Stimulated activated CD4-positive, alpha-beta T cell treated with anti-CD3 and anti-CD28 coated beads, Interleukin-2, amount 100 ng/mL, for 48 hours (primary cell): ENCODE measurements at regions not wholly inside any gene's neighbourhood (a gene's known extent, or its start where the extent isn't known, plus 50 kb on each side); places are given as distances from the start of the nearest gene placed in this dataset.

Experiments used
- DNase-seq, 2 donors: peaks; one replicate each; pipeline ENCODE4 v3.0.0-alpha.2; 2020

DNA sequence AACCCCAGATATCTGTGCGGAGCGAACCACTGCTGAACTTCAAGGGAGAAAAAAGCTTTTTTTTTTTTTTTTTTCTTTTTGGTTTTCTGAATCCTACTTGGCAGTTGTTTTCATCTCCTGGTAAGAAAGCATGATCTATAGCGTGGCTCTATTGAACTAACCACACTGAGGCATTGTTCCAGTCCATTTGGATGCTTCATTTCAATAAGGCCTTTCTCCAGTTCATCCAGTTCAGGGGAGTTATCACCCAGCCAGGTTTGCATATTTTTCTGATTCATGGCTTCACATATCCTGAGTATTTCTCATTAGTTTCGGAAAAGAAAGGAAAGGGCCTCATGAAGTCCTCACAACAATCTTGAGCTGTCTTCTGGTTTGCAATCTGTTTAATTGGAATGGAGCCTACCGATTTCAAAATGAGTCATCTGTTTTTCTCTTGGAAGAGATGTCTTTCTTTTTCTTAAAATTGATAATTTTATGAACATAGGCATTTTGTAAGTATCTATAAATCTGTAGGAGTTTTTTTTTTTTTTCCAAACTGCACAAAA, 93.1 kb upstream of the STEAP4 start:
- DNase-seq, result no peak

- no peak for DNase-seq
These were observed 92.3 kb upstream of the STEAP4 start for GRCh38 chr7:88399036-88399435.

GRCh38 chr7:88398459-88398858, 91.8 kb upstream of the STEAP4 start:
- no peak for DNase-seq

DNA sequence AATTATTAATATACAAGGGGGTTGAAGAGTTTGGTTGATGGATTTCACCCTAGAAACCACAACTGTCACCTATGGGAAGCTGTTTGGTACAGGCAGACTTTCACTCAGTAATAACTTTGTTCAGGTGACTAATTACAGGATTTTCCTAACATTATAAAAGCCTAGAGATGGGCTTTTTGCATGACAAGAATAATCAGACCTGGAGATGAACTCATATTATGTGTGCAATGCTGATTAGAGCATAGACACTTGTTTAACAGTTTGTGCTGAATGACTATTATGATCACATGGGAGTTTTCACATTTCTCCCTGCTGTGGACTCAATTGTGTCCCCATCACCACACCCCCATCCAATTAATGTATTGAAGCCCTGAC, 90.2 kb upstream of the STEAP4 start:
- DNase-seq, result no peak

DNA sequence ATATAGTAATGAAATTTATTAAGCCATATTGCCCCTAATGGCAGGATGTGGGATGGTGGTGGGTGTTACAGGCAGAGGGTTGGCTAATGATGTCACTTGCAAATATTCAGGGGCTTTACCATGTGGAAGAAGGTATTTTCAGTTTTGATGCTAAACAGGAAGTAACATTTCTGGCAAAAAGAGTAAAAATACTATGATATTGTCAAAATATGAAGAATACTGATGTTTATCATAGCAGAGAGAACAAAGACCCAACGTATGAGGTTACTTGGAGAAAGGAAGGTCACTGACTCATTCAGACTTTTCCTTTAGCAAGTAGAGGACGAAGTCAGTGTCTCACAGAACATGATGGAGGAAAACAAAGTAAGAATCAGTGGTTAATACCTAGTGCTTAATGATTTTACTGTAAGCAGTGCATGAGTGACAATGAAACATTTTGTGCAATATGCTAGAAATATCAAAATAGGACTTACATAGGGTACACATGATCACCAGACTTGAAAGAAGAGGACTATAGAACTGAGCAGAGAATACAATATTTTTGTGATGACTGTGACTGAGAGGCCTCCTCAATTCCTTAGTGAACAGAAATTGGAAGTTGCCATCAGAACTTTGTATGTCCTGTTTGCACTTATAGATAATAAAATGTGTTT, 89.7 kb upstream of the STEAP4 start:
- no peak for DNase-seq

GRCh38 chr7:88395715-88396114, 89.0 kb upstream of the STEAP4 start:
- no peak for DNase-seq

DNA sequence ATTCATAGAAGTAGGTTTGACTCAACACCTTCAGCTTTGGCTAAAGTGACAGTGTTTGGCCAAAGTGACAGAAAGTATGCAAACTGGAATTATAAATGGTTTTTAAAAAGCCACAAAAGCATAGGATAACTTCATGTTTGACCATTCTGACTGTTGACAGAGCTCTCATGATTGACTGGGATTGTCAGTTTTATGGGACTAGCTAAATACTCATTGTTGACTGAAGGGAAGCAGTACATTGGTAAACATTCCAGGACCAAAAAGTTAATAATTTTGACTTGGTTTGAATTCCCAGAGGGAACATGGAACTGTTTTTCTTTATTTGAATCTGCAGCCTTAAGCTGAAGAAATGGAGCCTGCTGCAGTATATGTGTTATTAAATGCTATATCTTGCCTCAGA, 84.6 kb upstream of the STEAP4 start:
- no peak for DNase-seq

GRCh38 chr7:88387368-88387767, 80.7 kb upstream of the STEAP4 start:
- no peak for DNase-seq

GRCh38 chr7:88386665-88387156, 80.0 kb upstream of the STEAP4 start:
- no peak for DNase-seq

- no peak for DNase-seq
These were observed 70.7 kb upstream of the STEAP4 start for GRCh38 chr7:88377434-88377833.

- no peak for DNase-seq
These were observed 62.0 kb upstream of the STEAP4 start for GRCh38 chr7:88368686-88369085.

DNA sequence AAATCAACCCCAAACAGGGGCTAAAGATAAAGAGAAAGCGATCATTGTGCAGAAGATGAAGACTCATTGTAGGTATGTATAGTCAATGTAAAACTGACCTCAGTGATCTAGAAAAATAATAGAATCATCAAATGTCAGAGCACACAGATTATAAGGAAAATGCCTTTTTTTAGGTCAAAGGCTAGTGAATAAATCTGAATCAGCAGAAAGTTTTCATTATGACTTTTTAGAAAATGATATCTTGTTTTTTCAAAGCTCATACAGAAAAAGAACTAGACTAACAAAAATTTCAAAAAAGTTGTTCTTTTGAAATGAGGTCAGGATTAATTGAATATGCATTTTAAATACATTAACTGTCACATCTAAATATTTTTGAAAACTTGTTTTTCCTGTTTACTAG, 60.2 kb upstream of the STEAP4 start:
- DNase-seq, result no peak

DNA sequence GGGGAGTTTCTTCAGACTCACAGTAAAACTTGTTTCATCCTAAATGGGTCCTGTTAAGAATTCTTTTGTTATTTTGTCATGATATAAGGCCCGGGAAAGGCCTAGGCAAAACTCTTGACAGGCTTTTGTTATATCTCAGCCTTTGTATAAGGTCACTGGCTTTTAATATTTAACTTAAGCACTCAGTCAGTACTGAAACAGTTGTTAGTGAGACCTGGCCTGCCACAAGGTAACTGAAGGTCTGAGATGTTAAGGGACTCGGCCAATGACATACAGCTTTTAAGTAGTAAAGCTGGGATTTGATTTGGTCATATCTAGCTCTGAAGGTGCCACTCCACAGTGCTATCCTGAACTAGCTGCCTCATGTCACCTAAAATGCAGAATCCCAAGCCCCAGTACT, 57.2 kb upstream of the STEAP4 start:
- DNase-seq, result no peak

DNA sequence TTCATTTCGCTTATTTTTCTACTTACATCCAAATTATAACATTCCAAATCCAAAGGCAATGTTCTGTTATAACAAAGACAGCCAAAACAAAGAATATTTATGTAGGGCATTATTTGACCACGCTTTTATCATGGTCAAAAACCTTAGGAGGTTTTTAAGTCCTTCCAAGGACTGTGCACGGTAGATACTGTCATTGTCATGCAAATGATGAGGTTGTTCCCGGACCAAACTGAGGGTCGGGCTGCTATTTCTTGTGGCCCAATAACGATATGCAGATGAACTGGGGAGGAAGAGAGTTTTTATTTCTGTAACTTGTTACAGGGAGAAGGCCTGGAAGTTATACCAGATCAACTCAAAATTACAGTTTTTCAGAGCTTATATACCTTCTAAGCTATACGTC, 56.6 kb upstream of the STEAP4 start:
- DNase-seq, result no peak

DNA sequence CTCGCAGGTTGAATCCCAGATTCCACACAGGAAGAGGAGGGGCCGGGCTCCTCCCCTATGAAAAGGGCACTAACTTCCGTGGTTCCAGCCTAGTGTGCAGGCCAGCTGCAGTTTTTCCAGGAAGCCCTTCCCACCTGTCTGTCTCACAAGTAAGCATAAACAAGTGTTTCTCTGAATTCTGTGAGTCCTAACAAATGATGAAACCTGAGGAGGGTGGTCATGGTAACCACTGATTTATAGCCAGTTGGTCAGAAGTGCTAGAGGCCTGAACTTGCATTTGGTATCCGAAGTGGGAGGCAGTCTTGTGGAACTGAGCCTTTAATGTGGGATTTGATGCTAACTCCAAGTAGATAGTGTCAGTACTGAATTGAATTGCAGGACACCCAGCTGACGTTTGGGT, 54.7 kb upstream of the STEAP4 start:
- no peak for DNase-seq

DNA sequence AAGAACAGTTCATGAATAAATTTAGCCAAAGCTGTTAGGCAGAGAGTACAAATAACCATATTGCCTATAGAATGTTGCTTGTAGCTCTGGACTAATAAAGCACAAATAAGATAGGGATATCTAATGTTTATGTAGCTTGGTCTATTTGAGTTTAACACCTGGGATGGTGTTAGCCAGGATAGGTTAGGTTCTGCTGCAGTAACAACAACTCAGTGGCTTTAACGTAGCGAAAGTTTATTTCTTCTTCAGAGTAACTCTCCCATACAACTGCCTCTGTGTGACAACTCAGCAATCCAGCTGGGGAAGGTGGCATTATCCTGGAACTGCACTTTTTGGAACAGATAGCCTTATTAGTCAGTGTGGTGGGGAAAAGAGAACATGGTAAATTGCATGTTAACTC, 52.2 kb upstream of the STEAP4 start:
- DNase-seq, result no peak

GRCh38 chr7:88358526-88358838, 51.8 kb upstream of the STEAP4 start:
- no peak for DNase-seq

- no peak for DNase-seq
These were observed 51.3 kb upstream of the STEAP4 start for GRCh38 chr7:88357781-88358525.

DNA sequence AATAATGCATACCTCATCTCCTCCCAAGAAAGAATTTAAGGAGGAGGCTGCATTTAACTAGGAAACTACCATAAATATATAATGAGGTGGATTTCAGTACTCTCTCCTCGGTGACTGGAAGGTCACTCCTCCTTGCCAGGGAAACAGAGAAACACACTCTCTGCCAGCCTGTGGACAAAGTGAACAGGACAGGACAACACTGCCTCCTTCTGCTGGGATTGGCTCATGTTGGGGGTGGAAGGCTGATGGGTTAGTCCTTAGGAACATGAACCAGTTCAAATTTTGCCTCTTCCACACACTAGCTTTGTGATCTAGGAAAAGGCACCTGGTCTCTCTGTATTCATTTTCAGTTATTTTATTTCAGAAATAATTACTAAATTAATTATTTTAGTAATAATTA, 50.6 kb upstream of the STEAP4 start:
- no peak for DNase-seq
